ENCODE measurements at regions not wholly inside any gene's neighbourhood (a gene's known extent, or its start where the extent isn't known, plus 50 kb on each side); places are given as distances from the start of the nearest gene placed in this dataset.

DNA sequence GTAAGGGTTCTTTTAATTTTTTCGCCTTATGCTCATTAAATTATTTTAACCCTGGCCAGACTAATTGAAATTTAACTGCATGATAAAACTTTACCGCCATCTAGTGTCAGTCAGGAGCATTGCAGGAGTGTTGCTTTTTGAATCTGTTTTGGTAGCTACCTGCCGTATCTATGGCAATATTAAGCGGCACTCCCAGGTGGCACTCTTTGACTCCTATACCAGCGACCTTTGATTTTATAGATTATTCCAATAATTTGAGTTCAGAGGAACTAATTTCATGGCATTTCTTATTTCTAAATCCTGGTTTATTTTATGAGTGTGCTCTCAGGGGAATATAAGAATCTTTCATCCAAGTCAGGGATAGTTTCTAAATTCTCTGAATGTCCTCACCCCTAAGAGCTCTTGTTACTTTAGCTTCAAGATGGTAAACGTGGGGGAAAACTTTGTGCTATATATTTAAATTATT, 198.9 kb downstream of the REEP3 start:
- peaks cover 8% of the 10 kb centered on the region for H3K4me1 ChIP-seq (ENCODE audit: insufficient read depth)
- H3K9me3 ChIP-seq (ENCODE audit: low read depth), result no peaks in the 10 kb centered on the region
- H3K36me3 ChIP-seq (replicated peaks; ENCODE audit: insufficient read depth, low read depth), result no peaks in the 10 kb centered on the region
- H2AFZ ChIP-seq, result no peak overlapping the region
- DNase-seq (ENCODE audit: low spot score), result peak; percentile 72
- H3K27me3 ChIP-seq, result no peaks in the 10 kb centered on the region
- WGBS (ENCODE audit: low lambda C conversion rate, missing lambda C conversion rate), result 3% methylated on average over 6 of the region's 6 CpGs
- H3K27ac ChIP-seq, result no peak overlapping the region
- no peaks in the 10 kb centered on the region for H3K9me2 ChIP-seq (replicated peaks; ENCODE audit: insufficient read depth)
- TF ChIP-seq EZH2 (IDR thresholded peaks at IDR 0.05; ENCODE audit: borderline replicate concordance), result no peak
- TF ChIP-seq, protein P1, sequence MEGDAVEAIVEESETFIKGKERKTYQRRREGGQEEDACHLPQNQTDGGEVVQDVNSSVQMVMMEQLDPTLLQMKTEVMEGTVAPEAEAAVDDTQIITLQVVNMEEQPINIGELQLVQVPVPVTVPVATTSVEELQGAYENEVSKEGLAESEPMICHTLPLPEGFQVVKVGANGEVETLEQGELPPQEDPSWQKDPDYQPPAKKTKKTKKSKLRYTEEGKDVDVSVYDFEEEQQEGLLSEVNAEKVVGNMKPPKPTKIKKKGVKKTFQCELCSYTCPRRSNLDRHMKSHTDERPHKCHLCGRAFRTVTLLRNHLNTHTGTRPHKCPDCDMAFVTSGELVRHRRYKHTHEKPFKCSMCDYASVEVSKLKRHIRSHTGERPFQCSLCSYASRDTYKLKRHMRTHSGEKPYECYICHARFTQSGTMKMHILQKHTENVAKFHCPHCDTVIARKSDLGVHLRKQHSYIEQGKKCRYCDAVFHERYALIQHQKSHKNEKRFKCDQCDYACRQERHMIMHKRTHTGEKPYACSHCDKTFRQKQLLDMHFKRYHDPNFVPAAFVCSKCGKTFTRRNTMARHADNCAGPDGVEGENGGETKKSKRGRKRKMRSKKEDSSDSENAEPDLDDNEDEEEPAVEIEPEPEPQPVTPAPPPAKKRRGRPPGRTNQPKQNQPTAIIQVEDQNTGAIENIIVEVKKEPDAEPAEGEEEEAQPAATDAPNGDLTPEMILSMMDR (IDR thresholded peaks at IDR 0.05; ENCODE audit: poor library complexity), result peak; percentile 98
- H3K79me2 ChIP-seq, result no peaks in the 10 kb centered on the region
- H4K20me1 ChIP-seq (ENCODE audit: insufficient read depth, poor library complexity, severe bottlenecking), result no peaks in the 10 kb centered on the region
- no peak overlapping the region for H3K4me3 ChIP-seq
- peak overlapping the region; percentile 43 for H3K4me2 ChIP-seq

DNA sequence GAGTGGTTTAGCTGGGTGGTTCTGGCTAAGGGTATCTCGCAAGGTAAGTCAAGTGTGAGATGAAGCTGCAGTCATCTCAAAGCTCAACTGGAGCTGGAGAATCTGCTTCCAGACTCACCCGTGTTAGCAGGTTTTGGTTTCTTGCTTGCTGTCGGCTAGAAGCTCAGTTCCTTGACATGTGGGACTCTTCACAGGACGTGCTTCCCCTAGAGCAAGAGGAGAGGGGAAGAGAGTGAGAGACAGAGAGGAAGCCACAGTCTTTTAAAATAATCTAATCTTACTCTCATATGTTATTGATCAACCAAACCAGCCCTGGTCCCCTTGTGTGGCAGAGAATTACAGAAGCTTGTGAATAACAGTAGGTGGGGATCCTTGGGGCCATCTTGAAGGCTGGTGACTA, 199.5 kb downstream of the REEP3 start:
- TF ChIP-seq, protein P1 (IDR thresholded peaks at IDR 0.05; ENCODE audit: poor library complexity), result no peak
- no peak for TF ChIP-seq EZH2phosphoT487 (IDR thresholded peaks at IDR 0.05; ENCODE audit: low read depth, severe bottlenecking, unreplicated experiment)
- TF ChIP-seq EZH2 (IDR thresholded peaks at IDR 0.05; ENCODE audit: borderline replicate concordance), result no peak
- H3K9me3 ChIP-seq (ENCODE audit: low read depth), result no peaks in the 10 kb centered on the region
- WGBS (ENCODE audit: low lambda C conversion rate, missing lambda C conversion rate), result 51% methylated on average over 4 of the region's 4 CpGs
- H4K20me1 ChIP-seq (ENCODE audit: insufficient read depth, poor library complexity, severe bottlenecking), result no peaks in the 10 kb centered on the region
- H3K36me3 ChIP-seq (replicated peaks; ENCODE audit: insufficient read depth, low read depth), result no peaks in the 10 kb centered on the region
- peaks cover 8% of the 10 kb centered on the region for H3K4me1 ChIP-seq (ENCODE audit: insufficient read depth)
- H3K79me2 ChIP-seq, result no peaks in the 10 kb centered on the region
- no peaks in the 10 kb centered on the region for H3K9me2 ChIP-seq (replicated peaks; ENCODE audit: insufficient read depth)
- peak overlapping the region; percentile 2 for H2AFZ ChIP-seq
- DNase-seq (ENCODE audit: low spot score), result no peak
- no peak overlapping the region for H3K4me3 ChIP-seq
- no peaks in the 10 kb centered on the region for H3K27me3 ChIP-seq
- peak overlapping the region; percentile 3 for H3K27ac ChIP-seq
- H3K4me2 ChIP-seq, result no peak overlapping the region

DNA sequence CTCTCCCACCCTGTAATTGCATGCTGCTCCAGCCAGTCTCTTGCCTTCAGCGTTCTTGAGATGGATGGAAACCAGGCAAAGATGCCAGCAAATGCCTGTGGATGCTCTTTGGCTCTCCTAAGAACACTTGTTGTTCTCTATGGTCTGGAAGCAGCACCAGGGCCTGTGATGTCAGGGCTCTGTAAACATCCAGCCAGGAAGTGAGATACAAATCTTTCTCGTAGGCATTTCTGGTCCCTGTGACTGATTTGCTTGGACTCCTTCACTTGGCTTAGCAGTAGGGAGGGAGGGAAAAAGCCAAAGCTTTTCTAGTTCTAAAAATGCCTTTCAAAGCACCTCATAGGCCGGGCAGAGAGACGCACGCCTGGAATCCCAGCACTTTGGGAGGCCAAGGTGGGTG, 201.3 kb downstream of the REEP3 start:
- Histone ChIP-seq H3K9me3 (ENCODE audit: low read depth) (no peaks in the 10 kb centered on the region), H2AFZ (no peak overlapping the region)
- 61% methylated on average over 5 of the region's 5 CpGs for WGBS (ENCODE audit: low lambda C conversion rate, missing lambda C conversion rate)

More for the DNA sequence above, 201.3 kb downstream of the REEP3 start:
- TF ChIP-seq, protein P1 (IDR thresholded peaks at IDR 0.05; ENCODE audit: poor library complexity), result no peak
- TF ChIP-seq EZH2phosphoT487 (IDR thresholded peaks at IDR 0.05; ENCODE audit: low read depth, severe bottlenecking, unreplicated experiment) (no peak), EZH2 (IDR thresholded peaks at IDR 0.05; ENCODE audit: borderline replicate concordance) (no peak)
- no peak overlapping the region for H3K27ac ChIP-seq
- H3K9me2 ChIP-seq (replicated peaks; ENCODE audit: insufficient read depth), result no peaks in the 10 kb centered on the region
- H3K4me3 ChIP-seq, result no peak overlapping the region
- H3K36me3 ChIP-seq (replicated peaks; ENCODE audit: insufficient read depth, low read depth), result no peaks in the 10 kb centered on the region
- H4K20me1 ChIP-seq (ENCODE audit: insufficient read depth, poor library complexity, severe bottlenecking), result no peaks in the 10 kb centered on the region
- H3K4me2 ChIP-seq, result no peak overlapping the region
- H3K27me3 ChIP-seq, result no peaks in the 10 kb centered on the region
- H3K4me1 ChIP-seq (ENCODE audit: insufficient read depth), result peaks cover 8% of the 10 kb centered on the region
- DNase-seq (ENCODE audit: low spot score), result peak; percentile 21
- H3K79me2 ChIP-seq, result no peaks in the 10 kb centered on the region

All from hepatocyte (in vitro differentiated cells).